ENCODE measurements at regions not wholly inside any gene's neighbourhood (a gene's known extent, or its start where the extent isn't known, plus 50 kb on each side); places are given as distances from the start of the nearest gene placed in this dataset.

GRCh38 chr10:130440971-130441370 is 304.8 kb downstream of the GLRX3 start:
- TF ChIP-seq, protein P1, sequence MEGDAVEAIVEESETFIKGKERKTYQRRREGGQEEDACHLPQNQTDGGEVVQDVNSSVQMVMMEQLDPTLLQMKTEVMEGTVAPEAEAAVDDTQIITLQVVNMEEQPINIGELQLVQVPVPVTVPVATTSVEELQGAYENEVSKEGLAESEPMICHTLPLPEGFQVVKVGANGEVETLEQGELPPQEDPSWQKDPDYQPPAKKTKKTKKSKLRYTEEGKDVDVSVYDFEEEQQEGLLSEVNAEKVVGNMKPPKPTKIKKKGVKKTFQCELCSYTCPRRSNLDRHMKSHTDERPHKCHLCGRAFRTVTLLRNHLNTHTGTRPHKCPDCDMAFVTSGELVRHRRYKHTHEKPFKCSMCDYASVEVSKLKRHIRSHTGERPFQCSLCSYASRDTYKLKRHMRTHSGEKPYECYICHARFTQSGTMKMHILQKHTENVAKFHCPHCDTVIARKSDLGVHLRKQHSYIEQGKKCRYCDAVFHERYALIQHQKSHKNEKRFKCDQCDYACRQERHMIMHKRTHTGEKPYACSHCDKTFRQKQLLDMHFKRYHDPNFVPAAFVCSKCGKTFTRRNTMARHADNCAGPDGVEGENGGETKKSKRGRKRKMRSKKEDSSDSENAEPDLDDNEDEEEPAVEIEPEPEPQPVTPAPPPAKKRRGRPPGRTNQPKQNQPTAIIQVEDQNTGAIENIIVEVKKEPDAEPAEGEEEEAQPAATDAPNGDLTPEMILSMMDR (IDR thresholded peaks at IDR 0.05; ENCODE audit: extremely low read depth, missing control alignments), result no peak
- DNase-seq (ENCODE audit: low spot score), result no peak

DNA sequence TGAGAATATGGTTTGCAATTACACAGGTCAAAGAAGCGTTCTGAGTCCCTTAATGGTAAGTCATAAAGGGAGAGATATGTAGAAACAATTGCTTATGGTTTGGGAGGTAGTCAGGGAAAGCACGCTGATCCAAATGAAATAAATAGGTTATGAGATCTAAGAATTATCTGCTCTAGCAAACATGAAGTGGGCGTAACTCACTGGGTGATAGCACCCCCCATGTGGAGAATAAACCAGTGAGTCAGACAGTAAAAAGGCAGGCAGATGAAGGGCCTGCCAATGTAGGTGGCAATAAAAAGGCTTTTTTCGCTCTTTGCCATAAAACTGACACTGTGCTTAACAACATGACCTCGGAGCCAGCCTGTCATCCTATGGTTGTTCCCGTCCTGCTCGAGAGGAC is 306.9 kb downstream of the GLRX3 start:
- no peak for DNase-seq (ENCODE audit: low spot score)
- TF ChIP-seq, protein P1 (IDR thresholded peaks at IDR 0.05; ENCODE audit: extremely low read depth, missing control alignments), result no peak

- no peak for DNase-seq (ENCODE audit: low spot score)
Measured at GRCh38 chr10:130453036-130453720, 317.0 kb downstream of the GLRX3 start.

GRCh38 chr10:130453721-130454542 is 317.7 kb downstream of the GLRX3 start:
- DNase-seq (ENCODE audit: low spot score), result no peak
- TF ChIP-seq, protein P1 (IDR thresholded peaks at IDR 0.05; ENCODE audit: extremely low read depth, missing control alignments), result no peak

More at GRCh38 chr10:130453036-130453720, 317.0 kb downstream of the GLRX3 start:
- TF ChIP-seq, protein P1 (IDR thresholded peaks at IDR 0.05; ENCODE audit: extremely low read depth, missing control alignments), result no peak

- no peak for DNase-seq (ENCODE audit: low spot score)
- TF ChIP-seq, protein P1 (IDR thresholded peaks at IDR 0.05; ENCODE audit: extremely low read depth, missing control alignments), result no peak
Measured at GRCh38 chr10:130454543-130455000, 318.4 kb downstream of the GLRX3 start.

DNA sequence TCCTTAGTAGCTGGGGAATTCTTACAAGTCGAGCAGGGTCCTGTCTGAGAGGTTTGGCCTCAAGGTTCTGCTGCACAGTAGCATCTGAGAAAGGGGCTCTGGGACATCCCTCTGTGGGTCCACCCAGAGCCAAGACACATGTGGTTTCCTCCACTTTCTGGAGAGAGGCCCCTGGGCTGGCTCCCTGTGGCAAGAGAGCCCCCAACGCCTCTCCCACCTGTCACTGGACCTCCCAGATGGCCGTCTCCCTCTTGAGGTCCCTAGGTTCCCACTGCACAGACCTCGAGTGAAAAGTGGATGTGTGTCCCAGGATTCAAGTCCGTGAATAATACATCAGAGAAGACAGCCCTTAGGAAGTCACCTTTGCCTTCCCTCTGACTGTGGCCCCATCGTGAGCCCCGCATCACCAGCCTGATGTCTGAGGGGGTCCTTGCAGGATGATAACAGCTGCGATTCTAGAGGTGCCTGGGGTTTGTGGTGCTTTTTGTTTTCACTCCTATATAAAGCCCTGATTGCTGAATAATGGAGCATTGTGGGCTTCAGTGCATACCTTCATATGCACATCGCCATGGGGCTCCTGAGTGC is 319.0 kb downstream of the GLRX3 start:
- DNase-seq (ENCODE audit: low spot score), result no peak
- TF ChIP-seq, protein P1 (IDR thresholded peaks at IDR 0.05; ENCODE audit: extremely low read depth, missing control alignments), result no peak

DNA sequence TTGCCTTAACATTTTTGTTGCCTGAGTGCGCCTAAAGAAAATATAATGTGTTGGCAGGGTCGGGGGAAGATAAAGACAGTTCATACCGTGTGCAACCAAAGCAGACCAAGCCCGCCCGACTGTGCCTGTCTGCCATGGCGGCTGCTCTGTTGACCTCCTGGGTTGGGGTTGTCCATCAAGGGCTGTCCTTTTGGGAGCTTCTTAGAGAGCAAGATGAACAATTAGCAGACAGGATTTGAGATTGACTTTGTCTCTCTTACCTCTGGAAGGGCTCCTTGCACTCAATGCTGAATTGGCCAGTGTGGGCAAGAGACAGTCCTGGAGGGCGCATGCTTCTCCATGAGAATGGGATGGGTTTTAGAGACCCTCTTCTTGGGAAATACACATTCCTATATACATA is 319.6 kb downstream of the GLRX3 start:
- TF ChIP-seq, protein P1 (IDR thresholded peaks at IDR 0.05; ENCODE audit: extremely low read depth, missing control alignments), result no peak
- no peak for DNase-seq (ENCODE audit: low spot score)
